ENCODE measurements at regions not wholly inside any gene's neighbourhood (a gene's known extent, or its start where the extent isn't known, plus 50 kb on each side); places are given as distances from the start of the nearest gene placed in this dataset.

DNA sequence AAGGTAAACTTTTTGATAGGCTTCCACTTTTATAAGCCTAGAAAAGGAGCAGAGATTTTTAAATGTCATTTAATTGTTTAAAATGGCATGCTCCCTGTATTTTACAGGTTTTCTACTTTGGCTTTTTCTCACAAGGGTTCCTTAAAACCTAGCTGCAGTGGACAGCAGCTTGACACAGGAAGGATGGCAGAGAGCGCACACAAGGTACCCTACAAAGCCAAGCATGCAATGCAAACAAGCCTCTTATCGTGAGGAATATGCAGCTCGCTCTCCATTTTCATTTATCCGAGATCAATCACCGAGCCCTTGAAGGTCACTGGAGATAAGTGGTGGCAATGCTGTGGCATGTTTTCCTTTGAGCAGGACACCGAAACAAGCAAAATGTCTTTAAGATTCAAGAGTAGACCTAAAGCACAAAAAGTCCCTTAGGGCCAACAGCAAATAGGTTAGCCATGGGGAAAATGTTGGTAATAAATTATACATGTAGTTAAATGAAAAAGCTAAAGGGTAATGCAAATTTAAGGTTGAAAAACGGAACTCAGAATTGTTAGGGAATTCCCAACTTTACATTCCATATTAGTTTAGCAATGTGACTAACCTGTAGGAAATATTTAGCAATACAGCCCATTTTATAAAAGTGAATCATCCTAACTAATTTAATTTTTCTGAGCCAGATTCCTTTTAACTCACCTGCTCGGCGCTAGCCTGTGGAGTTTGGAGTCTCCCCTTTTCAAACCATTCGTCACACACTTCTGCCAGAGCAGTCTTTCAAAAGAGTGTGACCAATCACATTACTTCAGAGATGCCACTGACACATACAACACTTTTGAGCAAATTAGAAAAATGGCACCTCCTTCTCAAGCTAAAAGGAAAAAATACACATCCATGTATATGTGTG lies 337.9 kb upstream of the PKDCC start:
- TF ChIP-seq MXI1 (IDR thresholded peaks at IDR 0.05; ENCODE audit: low read depth, low read length), result no peak
- no peak for TF ChIP-seq SMARCA5 (IDR thresholded peaks at IDR 0.05)
- TF ChIP-seq, protein P1, sequence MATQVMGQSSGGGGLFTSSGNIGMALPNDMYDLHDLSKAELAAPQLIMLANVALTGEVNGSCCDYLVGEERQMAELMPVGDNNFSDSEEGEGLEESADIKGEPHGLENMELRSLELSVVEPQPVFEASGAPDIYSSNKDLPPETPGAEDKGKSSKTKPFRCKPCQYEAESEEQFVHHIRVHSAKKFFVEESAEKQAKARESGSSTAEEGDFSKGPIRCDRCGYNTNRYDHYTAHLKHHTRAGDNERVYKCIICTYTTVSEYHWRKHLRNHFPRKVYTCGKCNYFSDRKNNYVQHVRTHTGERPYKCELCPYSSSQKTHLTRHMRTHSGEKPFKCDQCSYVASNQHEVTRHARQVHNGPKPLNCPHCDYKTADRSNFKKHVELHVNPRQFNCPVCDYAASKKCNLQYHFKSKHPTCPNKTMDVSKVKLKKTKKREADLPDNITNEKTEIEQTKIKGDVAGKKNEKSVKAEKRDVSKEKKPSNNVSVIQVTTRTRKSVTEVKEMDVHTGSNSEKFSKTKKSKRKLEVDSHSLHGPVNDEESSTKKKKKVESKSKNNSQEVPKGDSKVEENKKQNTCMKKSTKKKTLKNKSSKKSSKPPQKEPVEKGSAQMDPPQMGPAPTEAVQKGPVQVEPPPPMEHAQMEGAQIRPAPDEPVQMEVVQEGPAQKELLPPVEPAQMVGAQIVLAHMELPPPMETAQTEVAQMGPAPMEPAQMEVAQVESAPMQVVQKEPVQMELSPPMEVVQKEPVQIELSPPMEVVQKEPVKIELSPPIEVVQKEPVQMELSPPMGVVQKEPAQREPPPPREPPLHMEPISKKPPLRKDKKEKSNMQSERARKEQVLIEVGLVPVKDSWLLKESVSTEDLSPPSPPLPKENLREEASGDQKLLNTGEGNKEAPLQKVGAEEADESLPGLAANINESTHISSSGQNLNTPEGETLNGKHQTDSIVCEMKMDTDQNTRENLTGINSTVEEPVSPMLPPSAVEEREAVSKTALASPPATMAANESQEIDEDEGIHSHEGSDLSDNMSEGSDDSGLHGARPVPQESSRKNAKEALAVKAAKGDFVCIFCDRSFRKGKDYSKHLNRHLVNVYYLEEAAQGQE (IDR thresholded peaks at IDR 0.05; ENCODE audit: low read depth, low read length), result no peak
- no peak for TF ChIP-seq CEBPB (IDR thresholded peaks at IDR 0.05; ENCODE audit: borderline replicate concordance in 1 of 2, low read depth in 2 of 2, low read length in 2 of 2)
- TF ChIP-seq FOS (IDR thresholded peaks at IDR 0.05; ENCODE audit: borderline replicate concordance, extremely low read depth, insufficient read length), result no peak
- TF ChIP-seq, protein P2, sequence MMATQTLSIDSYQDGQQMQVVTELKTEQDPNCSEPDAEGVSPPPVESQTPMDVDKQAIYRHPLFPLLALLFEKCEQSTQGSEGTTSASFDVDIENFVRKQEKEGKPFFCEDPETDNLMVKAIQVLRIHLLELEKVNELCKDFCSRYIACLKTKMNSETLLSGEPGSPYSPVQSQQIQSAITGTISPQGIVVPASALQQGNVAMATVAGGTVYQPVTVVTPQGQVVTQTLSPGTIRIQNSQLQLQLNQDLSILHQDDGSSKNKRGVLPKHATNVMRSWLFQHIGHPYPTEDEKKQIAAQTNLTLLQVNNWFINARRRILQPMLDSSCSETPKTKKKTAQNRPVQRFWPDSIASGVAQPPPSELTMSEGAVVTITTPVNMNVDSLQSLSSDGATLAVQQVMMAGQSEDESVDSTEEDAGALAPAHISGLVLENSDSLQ (IDR thresholded peaks at IDR 0.05), result peak; percentile 75
- no peak overlapping the region for H3K4me3 ChIP-seq
- no peaks in the 10 kb centered on the region for H3K36me3 ChIP-seq (ENCODE audit: control insufficient read depth in 2 of 2, insufficient read depth in 2 of 2, low read length in 1 of 2)
- SMC1A ChIA-PET (ENCODE audit: uncharacterized antibody, unreplicated experiment), result interaction anchor here (0.9 to 1.4 kb wide), 3 partner anchors 8 to 14 kb away, joined by 3 read pairs; no protein-coding TSS in a partner anchor
- POLR2A ChIA-PET, result interaction anchor here (0.9 to 1.4 kb wide), 2 partner anchors 8 to 27 kb away, joined by 3 to 4 read pairs; no protein-coding TSS in a partner anchor
- CTCF ChIA-PET, result interaction anchor here (0.7 to 3.1 kb wide), 6 partner anchors 8 to 124 kb away, joined by 3 to 14 read pairs (median 4); no protein-coding TSS in a partner anchor
- H3K9me3 ChIP-seq (replicated peaks; ENCODE audit: control insufficient read depth, insufficient read depth, low read length), result no peaks in the 10 kb centered on the region
- no peak for FAIRE-seq
- H2AFZ ChIP-seq (ENCODE audit: control insufficient read depth, low read depth, low read length), result no peak overlapping the region
- intact Hi-C loops (cut with micrococcal nuclease; ENCODE audit: unreplicated experiment) (no loop called here), in situ Hi-C loops (cut with MboI) (no loop called here)
- no peaks in the 10 kb centered on the region for H4K20me1 ChIP-seq (ENCODE audit: control insufficient read depth, insufficient read depth)
- BruUV-seq (replicated peaks), result no TSS peak
- WGBS (ENCODE audit: insufficient coverage, insufficient replicate concordance, low lambda C conversion rate, missing lambda C conversion rate), result 7% methylated on average over 10 of the region's 10 CpGs
- H3K27me3 ChIP-seq (replicated peaks in 1 of 2; ENCODE audit: control insufficient read depth in 2 of 2, insufficient read depth in 2 of 2, low read length in 1 of 2), result no peaks in the 10 kb centered on the region
- H3K27ac ChIP-seq (ENCODE audit: control insufficient read depth, insufficient read depth), result no peak overlapping the region
- peak; percentile 65 for ATAC-seq
- peaks cover 8% of the 10 kb centered on the region for H3K4me1 ChIP-seq (ENCODE audit: control insufficient read depth, insufficient read depth, low read length)
- no peak overlapping the region for H3K9ac ChIP-seq (ENCODE audit: control insufficient read depth, insufficient read depth, low read length)
- H3K4me2 ChIP-seq (ENCODE audit: control insufficient read depth, insufficient read depth), result peak overlapping the region; percentile 83
- RAD21 ChIA-PET (ENCODE audit: unreplicated experiment), result interaction anchor here (1.4 kb wide), 1 partner anchor 11 kb away, joined by 3 read pairs; no protein-coding TSS in a partner anchor
- no peak for DNase-seq (ENCODE audit: low read depth, low spot score)
- no peaks in the 10 kb centered on the region for H3K79me2 ChIP-seq (ENCODE audit: control insufficient read depth, insufficient read depth, low read length)

All from GM12878 (cell line).